NCI-H69 (cell line): ENCODE measurements at regions not wholly inside any gene's neighbourhood (a gene's known extent, or its start where the extent isn't known, plus 50 kb on each side); places are given as distances from the start of the nearest gene placed in this dataset.

ENCODE experiments used
- DNase-seq: peaks from one replicate; lab custom pipeline; 2025; lab: John Stamatoyannopoulos, UW

GRCh38 chr3:154764856-154765640 is 315.1 kb upstream of the MME start:
- DNase-seq = no peak

- DNase-seq = no peak
These were observed 317.6 kb upstream of the MME start for GRCh38 chr3:154762486-154762885.

- no peak for DNase-seq
These were observed 320.2 kb upstream of the MME start for GRCh38 chr3:154759966-154760365.

- DNase-seq = peak; percentile 17
These were observed 321.8 kb upstream of the MME start for GRCh38 chr3:154758109-154758868.

GRCh38 chr3:154753101-154753500 is 323.1 kb upstream of the GPR149 start:
- DNase-seq = no peak

GRCh38 chr3:154749514-154749913 is 319.5 kb upstream of the GPR149 start:
- no peak for DNase-seq

GRCh38 chr3:154745929-154746328 is 315.9 kb upstream of the GPR149 start:
- DNase-seq = no peak

- no peak for DNase-seq
These were observed 315.1 kb upstream of the GPR149 start for GRCh38 chr3:154745122-154745521.

- no peak for DNase-seq
These were observed 313.4 kb upstream of the GPR149 start for GRCh38 chr3:154743418-154743817.

- DNase-seq = no peak
These were observed 304.5 kb upstream of the GPR149 start for GRCh38 chr3:154734468-154734867.

- no peak for DNase-seq
These were observed 300.2 kb upstream of the GPR149 start for GRCh38 chr3:154730186-154730585.

GRCh38 chr3:154729741-154730140 is 299.8 kb upstream of the GPR149 start:
- DNase-seq = no peak

- DNase-seq = no peak
These were observed 298.3 kb upstream of the GPR149 start for GRCh38 chr3:154728285-154728684.

- no peak for DNase-seq
These were observed 290.9 kb upstream of the GPR149 start for GRCh38 chr3:154720921-154721320.

GRCh38 chr3:154718053-154718452 is 288.1 kb upstream of the GPR149 start:
- no peak for DNase-seq

- DNase-seq = no peak
These were observed 286.2 kb upstream of the GPR149 start for GRCh38 chr3:154716170-154716569.

GRCh38 chr3:154708554-154708953 is 278.6 kb upstream of the GPR149 start:
- DNase-seq = no peak

GRCh38 chr3:154701055-154701454 is 271.1 kb upstream of the GPR149 start:
- DNase-seq = no peak

GRCh38 chr3:154690413-154690812 is 260.4 kb upstream of the GPR149 start:
- no peak for DNase-seq

- DNase-seq = no peak
These were observed 254.4 kb upstream of the GPR149 start for GRCh38 chr3:154684440-154684839.

GRCh38 chr3:154684021-154684420 is 254.0 kb upstream of the GPR149 start:
- peak; percentile 6 for DNase-seq

- DNase-seq = no peak
These were observed 248.2 kb upstream of the GPR149 start for GRCh38 chr3:154678041-154678654.

GRCh38 chr3:154668835-154669234 is 238.8 kb upstream of the GPR149 start:
- no peak for DNase-seq
